NCI-H748 treated with DMSO at 0.1 percent for 48 hours (cell line): ENCODE measurements at regions not wholly inside any gene's neighbourhood (a gene's known extent, or its start where the extent isn't known, plus 50 kb on each side); places are given as distances from the start of the nearest gene placed in this dataset.

Source experiments
- DNase-seq: peaks from one replicate; lab custom pipeline; 2025; lab: John Stamatoyannopoulos, UW

DNA sequence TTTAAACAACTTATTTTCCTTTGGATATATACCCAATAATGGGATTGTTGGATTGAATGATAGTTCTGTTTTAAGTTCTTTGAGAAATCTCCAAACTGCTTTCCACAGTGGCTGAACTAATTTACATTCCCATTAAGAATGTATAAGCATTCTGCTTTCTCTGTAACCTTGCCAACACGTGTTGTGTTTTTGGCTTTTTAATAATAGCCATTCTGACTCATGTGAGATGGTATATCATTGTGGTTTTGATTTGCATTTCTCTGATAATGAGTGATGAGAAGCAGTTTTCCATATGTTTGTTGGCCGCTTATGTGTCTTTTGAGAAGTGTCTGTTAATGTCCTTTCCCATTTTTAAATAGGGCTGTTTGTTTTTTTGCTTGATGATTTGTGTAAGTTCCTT, 155.6 kb upstream of the PITX2 start:
- no peak for DNase-seq

DNA sequence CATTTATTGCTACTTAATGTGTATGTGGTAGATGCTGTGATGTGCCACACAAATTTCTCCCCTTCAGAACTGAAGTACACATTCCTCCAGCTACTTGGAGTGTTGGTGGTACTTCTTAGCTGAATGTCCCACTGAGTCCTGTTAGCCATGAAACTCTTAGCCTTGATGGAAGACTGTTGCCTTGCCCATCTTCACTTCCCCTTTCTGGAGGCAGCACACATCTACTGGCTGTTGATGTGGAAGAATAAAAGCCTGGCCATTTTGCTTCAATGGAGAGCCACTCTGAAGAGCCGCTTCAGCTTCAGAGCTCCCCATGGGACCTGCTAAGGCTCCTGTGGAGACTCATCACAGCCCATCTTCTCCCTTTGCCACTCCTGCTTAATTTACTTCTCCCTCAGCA, 157.7 kb upstream of the PITX2 start:
- DNase-seq = no peak

DNA sequence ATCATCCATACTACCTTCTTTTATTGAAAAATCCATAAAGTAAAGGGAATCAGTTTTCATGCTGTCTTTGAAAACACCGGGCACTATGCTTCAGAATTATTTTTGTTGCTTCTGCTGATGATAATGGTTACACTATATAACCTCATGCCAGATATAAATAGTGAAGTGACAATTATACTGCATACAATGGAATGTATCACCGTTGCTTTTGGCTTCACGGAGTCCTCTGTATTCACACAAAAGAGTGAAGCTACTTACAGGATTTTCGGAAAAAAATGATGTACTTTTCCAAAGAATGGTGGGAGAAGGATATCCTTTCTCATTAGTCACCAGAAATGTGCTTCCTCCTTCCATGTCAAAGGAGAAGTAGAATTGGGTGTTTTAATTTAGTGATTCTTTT, 159.1 kb upstream of the PITX2 start:
- no peak for DNase-seq

DNA sequence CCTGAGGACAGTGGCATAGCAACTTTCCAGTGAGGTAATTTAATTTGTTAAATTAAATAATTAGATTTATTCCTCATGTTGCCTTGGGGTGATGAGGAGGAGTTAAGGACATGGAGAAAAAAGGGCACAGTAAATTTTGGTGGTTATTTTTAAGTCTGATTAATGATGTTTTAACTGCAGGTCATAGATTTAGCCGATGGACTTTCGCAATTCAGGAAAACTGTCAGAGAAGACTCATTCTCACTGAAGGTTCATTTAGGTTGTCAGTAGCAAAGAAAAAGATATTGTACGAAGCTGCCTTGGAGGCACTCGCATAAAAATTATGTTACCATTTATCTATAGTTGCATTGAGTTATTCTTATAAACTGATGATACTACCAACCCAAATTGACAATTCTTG, 164.2 kb upstream of the PITX2 start:
- no peak for DNase-seq

DNA sequence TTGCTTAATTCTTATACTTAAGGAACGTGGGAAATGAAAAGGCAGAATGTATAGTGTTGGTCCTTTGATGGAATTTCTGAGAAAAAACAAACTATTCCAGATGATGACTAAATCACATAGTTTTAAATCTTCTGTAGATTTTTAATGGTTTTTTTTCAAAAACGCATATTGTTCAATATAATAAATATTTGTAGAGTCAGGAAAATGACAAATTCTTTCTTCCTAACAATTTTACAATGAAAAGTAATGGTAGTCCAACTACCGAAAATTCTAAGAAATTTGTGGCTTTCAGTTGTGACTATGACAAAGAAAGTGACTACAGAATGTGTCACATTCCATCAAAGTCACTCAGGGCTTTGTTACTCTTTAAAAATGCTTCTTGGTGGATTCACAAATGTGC, 164.8 kb upstream of the PITX2 start:
- no peak for DNase-seq

DNA sequence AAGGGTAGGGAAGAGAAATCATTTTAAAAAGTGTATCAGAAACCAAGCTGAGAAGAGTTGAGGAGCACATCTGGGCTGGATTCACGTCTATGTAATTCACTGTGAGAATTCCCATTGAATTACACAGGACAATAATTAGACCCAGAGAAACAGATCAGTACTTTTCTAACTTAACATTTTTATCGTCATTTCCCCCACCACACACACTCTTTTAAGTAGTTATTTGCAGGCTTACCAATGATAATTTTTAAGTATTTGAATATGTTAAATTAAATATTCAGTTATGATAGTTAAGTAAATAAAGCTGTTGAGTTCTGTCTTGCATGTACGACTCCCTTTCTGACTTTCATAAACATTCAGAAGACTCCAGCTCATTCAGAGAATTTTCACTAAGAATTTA, 165.4 kb upstream of the PITX2 start:
- DNase-seq = no peak

DNA sequence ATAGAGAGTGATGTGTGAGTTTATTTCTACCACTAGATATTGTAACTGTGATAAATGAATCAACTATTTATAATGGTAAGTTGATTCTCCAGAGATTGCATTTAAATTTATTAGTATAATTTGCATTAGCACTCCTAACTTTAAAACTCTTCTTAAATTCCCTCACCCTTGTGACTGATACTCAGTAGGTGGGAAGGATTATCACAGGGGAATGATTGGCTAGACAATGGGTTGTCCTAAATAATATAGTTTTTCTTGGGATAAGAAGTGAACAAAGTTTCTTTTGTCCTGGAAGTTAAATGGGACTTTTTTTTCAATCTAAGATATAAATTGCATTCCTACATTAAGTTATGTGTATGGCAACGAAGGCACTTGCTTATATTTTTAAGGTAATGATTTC, 169.2 kb upstream of the PITX2 start:
- DNase-seq = no peak

DNA sequence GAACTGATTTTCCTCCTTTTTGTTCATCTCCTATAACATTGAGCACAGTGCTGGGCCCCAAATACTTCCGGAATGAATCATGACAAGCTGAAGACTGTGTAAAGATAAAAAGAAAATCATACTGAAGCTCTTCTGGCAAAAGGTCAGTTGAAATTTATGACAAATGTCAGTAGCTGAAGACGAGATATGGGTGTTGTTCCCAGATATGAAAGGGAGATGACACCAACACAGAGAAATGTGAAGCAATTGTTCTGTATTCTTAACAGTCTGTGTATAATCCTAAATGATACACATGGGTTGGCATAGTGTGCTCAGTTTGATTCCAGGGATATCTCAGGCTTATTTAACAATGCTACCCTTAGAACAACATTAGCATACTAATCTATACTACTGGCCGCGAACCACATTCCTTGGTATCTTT, 170.5 kb upstream of the PITX2 start:
- no peak for DNase-seq

DNA sequence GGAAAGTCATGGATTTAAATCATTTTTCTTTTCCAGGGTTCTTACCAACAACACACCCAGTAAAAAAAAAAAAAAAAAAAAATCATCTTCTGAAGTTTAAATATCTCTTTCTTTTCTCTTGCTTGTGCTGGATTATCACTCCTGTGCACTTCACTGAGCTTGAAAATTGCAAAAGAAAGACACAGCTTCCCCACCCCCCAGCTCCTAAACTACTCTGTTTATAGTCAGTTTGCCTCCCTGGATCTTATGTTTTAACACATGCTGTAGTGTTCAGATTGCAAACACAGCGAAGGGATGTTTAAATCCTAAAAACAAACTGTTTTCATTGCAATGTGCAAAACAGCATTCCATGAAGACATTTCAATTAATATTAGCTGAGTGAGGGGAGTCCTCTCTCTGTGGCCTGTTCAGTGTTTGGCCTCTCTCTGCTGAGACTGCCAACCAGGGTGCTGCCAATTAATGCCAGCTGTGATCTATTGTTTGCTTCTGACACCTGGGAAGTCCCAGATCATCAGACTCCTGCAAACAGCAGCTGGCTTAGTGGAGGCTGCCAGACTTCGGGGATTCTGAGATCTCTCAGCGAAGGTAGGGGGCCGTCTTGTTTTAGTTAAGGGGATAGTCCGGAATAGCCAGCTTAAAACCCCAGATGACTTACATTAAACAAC, 171.1 kb upstream of the PITX2 start:
- DNase-seq = no peak

DNA sequence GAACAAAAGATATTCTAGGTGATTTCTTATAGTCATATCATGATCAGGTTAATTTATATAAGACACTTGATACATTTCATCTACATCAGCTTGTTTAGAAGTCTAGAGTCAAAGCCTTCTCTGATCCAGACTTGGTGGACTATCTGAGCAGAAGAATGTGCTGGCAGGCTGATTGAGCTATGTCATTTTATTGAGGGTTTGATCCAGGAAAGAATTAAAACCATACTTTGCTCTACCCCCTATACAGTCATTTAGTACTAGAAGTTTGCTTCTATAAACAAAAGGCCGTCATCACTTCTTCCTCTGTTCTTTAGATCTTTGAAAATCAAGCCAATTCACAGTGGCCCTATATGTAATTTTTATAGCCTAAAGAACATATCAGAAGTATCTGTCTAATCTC, 173.1 kb upstream of the PITX2 start:
- no peak for DNase-seq

DNA sequence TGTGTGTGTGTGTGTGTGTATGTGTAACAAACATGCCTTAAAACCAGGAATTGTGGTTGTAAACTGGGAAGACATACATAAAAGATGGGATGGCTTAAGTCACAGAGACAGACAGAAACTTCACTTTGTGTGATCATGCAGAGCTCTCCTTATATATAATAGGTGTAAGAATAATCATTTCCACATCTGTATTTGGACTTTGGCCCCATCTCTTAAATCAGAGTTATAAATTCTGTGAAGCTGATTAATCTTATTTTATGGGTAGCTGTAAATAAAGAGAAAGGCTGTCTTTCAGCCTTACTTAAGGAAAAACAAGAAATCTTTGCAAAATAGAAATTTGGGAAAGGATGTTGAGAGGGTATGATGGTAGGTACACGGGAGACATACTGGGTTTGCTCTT, 174.6 kb upstream of the PITX2 start:
- DNase-seq = no peak

DNA sequence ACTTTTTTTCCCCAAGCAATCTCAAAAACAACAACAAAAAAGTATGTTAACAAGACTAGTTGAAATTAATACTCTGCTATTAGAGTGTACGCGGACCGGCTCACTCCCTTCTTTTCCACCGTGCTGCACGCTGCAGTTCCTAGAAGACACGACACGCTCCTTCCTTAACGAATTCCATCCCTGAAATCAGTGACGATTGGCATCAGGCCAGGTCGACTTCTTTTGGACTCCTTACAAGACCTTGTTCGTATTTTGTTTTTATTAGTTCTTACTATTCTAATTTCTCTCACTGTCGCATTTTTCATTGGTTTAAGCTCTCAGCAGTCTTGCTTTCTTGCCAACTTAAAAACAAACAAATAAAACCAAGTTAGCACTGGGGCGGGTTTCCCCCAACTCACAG, 175.8 kb upstream of the PITX2 start:
- no peak for DNase-seq

DNA sequence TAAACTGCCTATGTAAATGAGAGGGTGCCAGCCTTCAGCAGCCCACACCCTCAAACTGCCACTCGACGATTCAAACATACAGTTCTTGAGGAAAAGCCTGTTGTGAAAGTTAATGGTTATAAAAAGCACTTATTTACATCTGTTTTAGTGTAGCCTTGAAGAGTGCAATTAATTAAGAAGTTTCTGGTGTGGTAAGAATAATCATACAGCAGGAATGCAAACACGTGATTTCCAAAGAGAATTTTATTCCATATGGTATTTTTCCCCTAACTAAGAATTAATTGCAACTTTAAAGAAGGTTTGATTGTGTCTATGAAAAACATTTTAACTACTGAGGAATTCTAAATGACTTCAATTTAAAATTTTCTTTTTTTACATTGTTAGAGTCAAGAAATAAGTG, 176.3 kb upstream of the PITX2 start:
- DNase-seq = no peak

DNA sequence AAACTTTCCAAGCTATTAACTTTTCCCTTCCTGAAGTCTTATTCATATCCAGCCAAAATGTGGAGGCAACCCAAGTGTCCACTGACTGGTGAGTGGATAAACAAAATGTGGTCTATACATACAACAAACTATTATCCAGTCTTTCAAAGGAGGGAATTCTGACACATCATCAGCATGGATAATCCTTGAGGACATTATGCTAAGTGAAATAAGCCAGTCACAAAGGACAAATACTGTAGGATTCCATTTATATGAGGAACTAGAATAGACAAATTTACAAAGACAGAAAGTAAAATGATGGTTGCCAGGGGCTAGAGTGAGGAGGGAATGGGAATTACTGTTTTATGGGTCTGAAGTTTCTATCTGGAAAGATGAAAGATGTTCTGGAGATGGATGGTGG, 178.7 kb upstream of the PITX2 start:
- DNase-seq = no peak

DNA sequence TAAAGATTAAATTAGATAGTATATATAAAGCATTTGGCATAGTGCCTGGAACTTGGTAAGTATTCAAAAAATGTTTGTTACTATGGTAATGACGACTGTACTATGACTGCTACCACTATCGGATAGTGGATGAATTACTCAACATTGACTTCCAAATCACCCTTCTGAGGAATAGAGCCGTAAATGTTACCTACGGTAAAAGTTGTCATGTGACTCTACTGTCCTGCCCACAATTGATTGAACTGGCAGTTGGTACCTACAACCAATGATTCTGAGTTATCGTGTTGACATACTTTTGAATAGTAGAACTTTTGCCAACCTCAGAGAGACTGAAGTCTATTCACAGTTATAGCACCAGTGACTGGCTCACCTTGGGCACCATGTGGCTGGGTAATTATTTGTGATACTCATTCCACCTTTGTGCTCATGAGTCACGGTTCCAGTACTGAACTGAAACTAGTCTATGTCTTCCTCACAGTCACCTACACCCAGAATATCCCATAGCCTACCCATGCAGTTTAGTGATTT, 185.5 kb upstream of the PITX2 start:
- no peak for DNase-seq

DNA sequence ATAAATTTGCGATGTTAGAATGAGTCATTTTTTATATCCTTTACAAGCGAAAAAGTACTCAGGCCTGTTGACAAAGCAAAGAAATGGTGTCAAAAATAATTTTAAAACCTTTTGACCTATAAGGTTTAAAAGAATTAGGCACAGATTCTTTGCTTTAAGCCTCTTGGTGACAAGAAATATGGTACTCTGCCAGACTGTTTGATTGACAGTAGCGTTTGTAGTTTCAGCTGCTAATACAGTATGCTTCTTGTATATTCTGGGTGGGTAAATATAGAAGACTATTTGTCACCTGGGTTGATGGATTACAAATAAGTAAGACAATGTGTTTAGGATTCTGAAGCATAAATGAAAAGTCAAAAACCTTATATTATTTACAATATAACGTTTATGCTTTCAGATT, 193.1 kb upstream of the PITX2 start:
- DNase-seq = no peak

DNA sequence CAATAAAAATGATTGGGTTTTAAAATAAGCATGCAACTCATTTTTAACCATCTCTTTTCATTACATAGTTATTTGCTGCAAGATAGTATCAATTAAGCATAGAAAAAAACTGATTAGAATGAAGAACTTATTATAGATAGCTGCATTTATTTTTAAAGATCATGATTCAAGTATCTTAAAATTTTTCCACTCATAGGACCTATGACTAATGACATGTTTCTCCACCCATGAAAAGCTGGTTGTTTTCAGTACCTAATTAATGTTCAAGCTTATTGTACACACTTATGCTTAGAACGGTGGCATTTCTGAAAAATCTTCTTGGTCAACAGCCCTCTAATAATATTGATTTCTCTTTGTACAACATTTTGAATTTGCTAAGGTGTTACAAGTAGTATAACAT, 193.5 kb upstream of the PITX2 start:
- no peak for DNase-seq

DNA sequence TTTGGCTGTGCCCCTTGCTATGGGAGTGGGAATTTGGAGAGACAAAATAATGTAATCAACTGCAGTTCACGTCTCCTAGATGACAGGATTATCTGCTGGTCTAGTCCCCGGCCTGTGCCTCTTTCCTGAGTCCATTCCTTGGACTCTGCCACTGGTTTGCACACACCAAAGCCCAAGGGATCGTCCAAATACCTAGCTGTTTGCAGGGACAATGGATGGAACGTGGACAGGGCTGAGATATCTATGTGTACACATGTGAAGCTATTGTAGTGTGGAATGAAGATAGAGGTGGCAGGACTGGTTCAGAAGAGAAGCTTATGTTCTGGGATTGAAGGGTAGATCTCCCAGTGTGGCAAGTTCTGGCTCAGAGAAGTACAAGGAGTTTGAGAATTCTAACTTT, 198.3 kb upstream of the PITX2 start:
- no peak for DNase-seq

DNA sequence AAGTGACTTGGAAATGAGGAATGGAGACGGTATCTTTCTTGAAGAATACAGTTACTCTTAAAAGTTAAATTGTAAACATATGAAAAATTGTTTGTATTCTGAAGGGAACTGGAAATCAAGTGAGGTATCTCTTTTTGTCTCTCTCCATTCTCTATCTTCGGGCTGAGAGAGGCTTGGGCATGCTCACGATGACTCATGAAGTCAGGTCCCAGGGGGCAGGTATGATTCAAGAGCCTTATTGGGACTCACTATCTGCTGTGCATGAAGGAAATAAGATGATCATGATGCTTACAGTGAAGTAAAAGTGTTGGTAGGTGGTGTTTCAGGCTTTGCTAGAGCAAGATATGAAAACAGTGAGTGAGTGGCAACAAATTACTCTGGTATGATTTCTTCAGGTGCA, 200.4 kb upstream of the PITX2 start:
- DNase-seq = no peak

DNA sequence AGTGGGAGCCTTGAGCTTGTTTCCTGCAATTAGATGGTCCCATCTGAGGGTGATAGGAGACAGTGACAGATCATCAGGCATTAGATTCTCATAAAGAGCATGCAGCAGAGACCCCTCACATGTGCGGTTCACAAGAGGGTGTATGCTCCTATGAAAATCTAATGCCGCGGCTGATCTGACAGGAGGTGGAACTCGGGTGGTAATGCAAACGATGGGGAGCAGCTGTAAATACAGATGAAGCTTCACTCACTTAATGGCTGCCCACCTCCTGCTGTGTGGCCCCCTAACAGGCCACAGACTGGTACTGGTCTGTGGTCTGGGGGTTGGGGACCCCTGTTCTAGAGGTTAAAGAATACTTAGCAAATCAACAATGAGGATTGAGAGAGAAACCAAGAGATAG, 201.5 kb upstream of the PITX2 start:
- no peak for DNase-seq

DNA sequence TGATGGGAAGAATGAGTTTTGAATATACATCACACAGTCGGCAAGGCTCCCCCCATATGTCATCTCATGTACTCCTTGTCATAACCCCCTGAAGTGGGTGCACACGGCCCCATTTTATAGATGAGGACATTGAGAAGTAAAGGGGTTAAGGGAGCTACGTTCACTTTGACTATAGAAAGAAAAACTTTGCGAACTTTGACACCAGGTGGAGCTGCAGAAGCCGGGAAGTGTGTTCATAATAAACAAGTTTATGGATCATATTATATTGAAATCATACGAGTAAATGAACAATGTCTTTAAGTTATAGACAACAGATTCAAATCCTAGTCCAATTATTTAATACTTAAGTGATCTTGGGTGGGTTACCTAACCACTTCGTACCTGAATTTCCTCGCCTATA, 203.8 kb upstream of the PITX2 start:
- DNase-seq = no peak

DNA sequence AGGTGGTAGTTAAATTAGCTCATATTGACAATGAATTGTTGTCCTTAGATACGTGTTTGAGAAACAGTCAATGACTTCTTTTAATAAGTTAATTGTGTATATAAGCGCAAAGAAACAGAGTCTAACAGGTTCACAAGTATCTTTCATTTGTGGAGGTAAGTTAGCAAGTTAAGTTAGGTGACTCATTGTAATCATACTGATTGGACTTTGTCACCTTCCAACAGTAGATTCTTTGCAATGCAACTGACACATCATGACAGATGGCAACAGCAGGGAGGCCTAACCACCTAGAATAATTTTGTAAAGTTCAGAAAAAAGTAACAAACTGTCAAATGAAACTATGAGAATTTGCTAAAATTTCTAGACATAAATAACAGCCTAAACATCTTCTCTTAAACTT, 207.6 kb upstream of the PITX2 start:
- no peak for DNase-seq

DNA sequence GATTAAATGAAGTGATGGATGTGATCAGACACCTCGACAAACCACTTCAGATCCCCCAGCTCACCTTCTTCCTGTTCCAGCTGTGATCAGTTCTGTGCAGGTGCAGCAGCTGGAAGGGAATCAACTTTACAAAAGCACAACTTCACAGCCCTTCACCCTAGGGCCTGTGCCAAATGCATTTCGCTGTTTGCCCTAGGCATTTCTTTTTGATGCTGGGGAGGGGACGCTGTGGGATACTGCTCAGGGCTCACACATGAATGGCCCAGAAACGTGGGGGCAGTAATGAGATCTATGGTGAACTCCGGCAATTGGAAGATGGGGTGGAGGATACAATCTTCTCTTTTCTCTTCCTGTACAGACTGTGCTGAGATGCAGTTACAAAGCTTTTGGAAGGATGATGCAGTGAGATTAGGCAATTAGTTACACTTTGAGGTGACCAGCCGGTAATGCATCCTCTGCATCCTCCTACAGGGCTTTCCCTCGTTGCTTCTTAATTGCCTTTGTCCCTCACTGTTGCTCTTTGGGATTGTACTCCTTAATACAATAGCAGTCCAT, 215.1 kb upstream of the PITX2 start:
- no peak for DNase-seq

DNA sequence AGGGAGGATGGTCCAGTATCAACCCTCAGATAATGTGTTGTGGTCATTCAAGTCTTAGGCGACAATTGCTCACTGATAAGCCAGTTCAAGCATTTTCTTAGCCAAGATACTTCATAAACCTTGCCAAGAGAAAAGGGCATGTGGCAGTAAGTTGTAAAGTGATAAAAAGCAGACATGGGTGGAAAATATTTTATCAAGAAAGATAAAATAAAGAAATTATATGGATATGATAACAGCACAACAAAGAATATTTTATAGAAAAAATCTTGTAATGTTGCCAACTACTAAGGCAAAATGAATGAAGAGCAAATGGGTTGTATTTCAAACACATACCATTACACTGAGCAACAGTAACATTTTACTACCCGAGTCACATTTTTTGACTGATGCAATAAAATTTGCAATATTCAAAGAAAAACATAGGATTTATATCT, 217.4 kb upstream of the PITX2 start:
- DNase-seq = no peak
